Mesenchymal stem cell (in vitro differentiated cells and primary cell): ENCODE measurements at regions not wholly inside any gene's neighbourhood (a gene's known extent, or its start where the extent isn't known, plus 50 kb on each side); places are given as distances from the start of the nearest gene placed in this dataset.

ENCODE experiments used
- DNase-seq: peaks from one replicate; pipeline ENCODE4 v3.0.0-alpha.2; 2013
- H2AFZ ChIP-seq: one replicate; pipeline ENCODE4 v1.6.1; 2013; ENCODE audit warnings: low read depth, mild to moderate bottlenecking, control low read depth, inconsistent platforms, low read length, moderate library complexity
- H2AK5ac ChIP-seq: 2 replicates; pipeline ENCODE4 v1.6.1; 2013; ENCODE audit warnings: low read length, moderate library complexity, mild to moderate bottlenecking, inconsistent platforms; ENCODE audit not compliant: severe bottlenecking
- H2BK120ac ChIP-seq: one replicate; pipeline ENCODE4 v1.6.1; 2013; ENCODE audit warnings: low read depth, mild to moderate bottlenecking, inconsistent platforms, low read length, moderate library complexity
- H2BK12ac ChIP-seq, 2 experiments: one replicate each; pipeline ENCODE4 v1.6.1; 2013; ENCODE audit warnings: inconsistent platforms in 2 of 2, low read length in 2 of 2, mild to moderate bottlenecking in 2 of 2, moderate library complexity in 2 of 2, control low read depth in 1 of 2
- H2BK15ac ChIP-seq: one replicate; pipeline ENCODE4 v1.6.1; 2013; ENCODE audit warnings: mild to moderate bottlenecking, low read depth, inconsistent platforms; ENCODE audit not compliant: poor library complexity, severe bottlenecking
- H2BK5ac ChIP-seq: 2 replicates; pipeline ENCODE4 v1.6.1; 2013; ENCODE audit warnings: low read depth, mild to moderate bottlenecking, low read length, control low read depth, inconsistent platforms; ENCODE audit not compliant: poor library complexity, severe bottlenecking
- H3K14ac ChIP-seq, 2 experiments: one replicate each; pipeline ENCODE4 v1.6.1; 2013; ENCODE audit warnings: inconsistent platforms in 2 of 2, low read length in 2 of 2, control low read depth in 1 of 2, mild to moderate bottlenecking in 1 of 2, moderate library complexity in 1 of 2
- H3K18ac ChIP-seq, 2 experiments: one replicate each; pipeline ENCODE4 v1.6.1; 2013; ENCODE audit warnings: inconsistent platforms in 2 of 2, low read length in 2 of 2, control low read depth in 1 of 2, low read depth in 1 of 2, mild to moderate bottlenecking in 1 of 2
- H3K23ac ChIP-seq, 2 experiments: one replicate each; pipeline ENCODE4 v1.6.1; 2013; ENCODE audit warnings: inconsistent platforms in 2 of 2, low read length in 2 of 2, mild to moderate bottlenecking in 2 of 2, moderate library complexity in 2 of 2, control low read depth in 1 of 2
- H3K27ac ChIP-seq: 2 replicates; pipeline ENCODE4 v1.5.1; 2013; ENCODE audit warnings: mild to moderate bottlenecking, moderate library complexity, low read length, control low read depth, inconsistent platforms; ENCODE audit not compliant: poor library complexity, severe bottlenecking
- H3K27me3 ChIP-seq, 2 experiments: 2 replicates each; pipeline versions ENCODE4 v1.6.1 to v1.7.0; 2013; ENCODE audit warnings: low read length in 2 of 2, mild to moderate bottlenecking in 2 of 2, moderate library complexity in 2 of 2, control low read depth in 1 of 2, inconsistent platforms in 1 of 2; ENCODE audit not compliant: control insufficient read depth in 1 of 2, insufficient read depth in 1 of 2
- H3K36me3 ChIP-seq, 2 experiments: 2 replicates each; pipeline versions ENCODE4 v1.6.1 to v1.7.0; 2013; ENCODE audit warnings: low read length in 2 of 2, control low read depth in 1 of 2, inconsistent platforms in 1 of 2, low read depth in 1 of 2, mild to moderate bottlenecking in 1 of 2; ENCODE audit not compliant: insufficient read depth in 2 of 2, control insufficient read depth in 1 of 2
- H3K4ac ChIP-seq, 2 experiments: one replicate each; pipeline ENCODE4 v1.6.1; 2013; ENCODE audit warnings: inconsistent platforms in 2 of 2, low read length in 2 of 2, mild to moderate bottlenecking in 2 of 2, moderate library complexity in 2 of 2, control low read depth in 1 of 2, low read depth in 1 of 2
- H3K4me1 ChIP-seq: 2 replicates; pipeline ENCODE4 v1.6.1; 2013; ENCODE audit warnings: low read depth, low read length, control low read depth; ENCODE audit not compliant: control insufficient read depth, insufficient read depth
- H3K4me2 ChIP-seq: 2 replicates; pipeline ENCODE4 v1.6.1; 2013; ENCODE audit warnings: low read length, mild to moderate bottlenecking, inconsistent platforms; ENCODE audit not compliant: poor library complexity, severe bottlenecking
- H3K4me3 ChIP-seq, 2 experiments: 2 replicates each; pipeline versions ENCODE4 v1.5.1 to v1.7.0; 2013; ENCODE audit warnings: low read length in 2 of 2, mild to moderate bottlenecking in 2 of 2, control low read depth in 1 of 2, low read depth in 1 of 2; ENCODE audit not compliant: insufficient read depth in 1 of 2
- H3K79me1 ChIP-seq: replicated peaks from 2 replicates; pipeline ENCODE4 v1.6.1; 2013; ENCODE audit warnings: mild to moderate bottlenecking, control low read depth, low read length, inconsistent platforms; ENCODE audit not compliant: poor library complexity, severe bottlenecking
- H3K9ac ChIP-seq: 2 replicates; pipeline ENCODE4 v1.7.0; 2013; ENCODE audit warnings: mild to moderate bottlenecking, low read length, moderate library complexity
- H3K9me3 ChIP-seq: 2 replicates; pipeline ENCODE4 v1.7.0; 2013; ENCODE audit warnings: mild to moderate bottlenecking, low read length; ENCODE audit not compliant: control insufficient read depth
- H4K8ac ChIP-seq: one replicate; pipeline ENCODE4 v1.6.1; 2013; ENCODE audit warnings: inconsistent platforms, mild to moderate bottlenecking, low read length, moderate library complexity
- H4K91ac ChIP-seq: one replicate; pipeline ENCODE4 v1.6.1; 2013; ENCODE audit warnings: mild to moderate bottlenecking, low read length, inconsistent platforms
- WGBS: methylation state at CpG from one replicate; pipeline ENCODE4 v1.1.7; 2013; ENCODE audit warnings: mixed read lengths; 5-methylcytosine and 5-hydroxymethylcytosine counted together

- DNase-seq, result no peak
- Histone ChIP-seq H3K79me1 (no peaks in the 10 kb centered on the region), H3K9me3 (no peaks in the 10 kb centered on the region), H2AK5ac (no peak overlapping the region), H3K23ac (no peak overlapping the region), H3K14ac (no peak overlapping the region), H2BK5ac (no peak overlapping the region), H2AFZ (no peak overlapping the region), H2BK120ac (no peak overlapping the region), H2BK15ac (no peak overlapping the region), H3K9ac (no peak overlapping the region), H3K27ac (no peak overlapping the region), H3K4ac (no peak overlapping the region), H3K36me3 (no peaks in the 10 kb centered on the region), H4K8ac (no peak overlapping the region), H3K27me3 (no peaks in the 10 kb centered on the region), H2BK12ac (no peak overlapping the region), H3K18ac (no peak overlapping the region), H4K91ac (no peak overlapping the region), H3K4me3 (no peak overlapping the region), H3K4me1 (no peaks in the 10 kb centered on the region), H3K4me2 (no peak overlapping the region)
Observed at GRCh38 chr16:63488955-63489354, 1452.7 kb upstream of the CDH8 start.

- Histone ChIP-seq H3K27me3 (no peaks in the 10 kb centered on the region), H3K14ac (no peak overlapping the region), H3K4me1 (no peaks in the 10 kb centered on the region), H3K9ac (no peak overlapping the region), H3K4ac (no peak overlapping the region), H2AFZ (no peak overlapping the region), H3K27ac (no peak overlapping the region), H4K91ac (no peak overlapping the region), H3K18ac (no peak overlapping the region), H2AK5ac (no peak overlapping the region), H3K36me3 (no peaks in the 10 kb centered on the region), H3K4me3 (no peak overlapping the region), H4K8ac (no peak overlapping the region), H3K4me2 (no peak overlapping the region), H2BK120ac (no peak overlapping the region), H2BK15ac (no peak overlapping the region), H3K79me1 (no peaks in the 10 kb centered on the region), H2BK5ac (no peak overlapping the region), H3K9me3 (no peaks in the 10 kb centered on the region), H2BK12ac (no peak overlapping the region), H3K23ac (no peak overlapping the region)
- no peak for DNase-seq
Observed at GRCh38 chr16:63481060-63481459, 1444.8 kb upstream of the CDH8 start.

- H2AFZ ChIP-seq, result no peak overlapping the region
- no peaks in the 10 kb centered on the region for H3K79me1 ChIP-seq
- H2BK120ac ChIP-seq, result no peak overlapping the region
- no peak overlapping the region for H3K4me2 ChIP-seq
- H3K36me3 ChIP-seq, result no peaks in the 10 kb centered on the region
- no peak overlapping the region for H3K23ac ChIP-seq
- H2BK12ac ChIP-seq, result no peak overlapping the region
- H3K9me3 ChIP-seq, result no peaks in the 10 kb centered on the region
- no peak overlapping the region for H2AK5ac ChIP-seq
- H3K14ac ChIP-seq, result no peak overlapping the region
- no peak overlapping the region for H3K27ac ChIP-seq
- no peaks in the 10 kb centered on the region for H3K4me1 ChIP-seq
- no peak overlapping the region for H3K4me3 ChIP-seq
- no peak overlapping the region for H3K4ac ChIP-seq
- no peak overlapping the region for H2BK5ac ChIP-seq
- H2BK15ac ChIP-seq, result no peak overlapping the region
- no peak overlapping the region for H4K8ac ChIP-seq
- no peak overlapping the region for H4K91ac ChIP-seq
- no peak overlapping the region for H3K9ac ChIP-seq
- no peak overlapping the region for H3K18ac ChIP-seq
- no peak for DNase-seq
- H3K27me3 ChIP-seq, result no peaks in the 10 kb centered on the region
Observed at GRCh38 chr16:63473725-63474124, 1437.5 kb upstream of the CDH8 start.

GRCh38 chr16:63467513-63467912, 1431.3 kb upstream of the CDH8 start:
- H4K8ac ChIP-seq, result no peak overlapping the region
- no peak overlapping the region for H3K4me3 ChIP-seq
- H3K27ac ChIP-seq, result no peak overlapping the region
- H3K4ac ChIP-seq, result no peak overlapping the region
- no peak overlapping the region for H2AK5ac ChIP-seq
- H3K14ac ChIP-seq, result no peak overlapping the region
- no peak overlapping the region for H3K18ac ChIP-seq
- H3K27me3 ChIP-seq, result no peaks in the 10 kb centered on the region
- no peaks in the 10 kb centered on the region for H3K36me3 ChIP-seq
- H2AFZ ChIP-seq, result no peak overlapping the region
- WGBS, result no CpG with 5 or more reads among the region's 2 CpGs
- no peak overlapping the region for H2BK15ac ChIP-seq
- H2BK12ac ChIP-seq, result no peak overlapping the region
- no peak overlapping the region for H3K9ac ChIP-seq
- H3K9me3 ChIP-seq, result no peaks in the 10 kb centered on the region
- H2BK5ac ChIP-seq, result no peak overlapping the region
- no peaks in the 10 kb centered on the region for H3K79me1 ChIP-seq
- no peak overlapping the region for H3K4me2 ChIP-seq
- no peak for DNase-seq
- H2BK120ac ChIP-seq, result no peak overlapping the region
- no peak overlapping the region for H4K91ac ChIP-seq
- H3K4me1 ChIP-seq, result no peaks in the 10 kb centered on the region
- H3K23ac ChIP-seq, result no peak overlapping the region
